ENCODE measurements at regions not wholly inside any gene's neighbourhood (a gene's known extent, or its start where the extent isn't known, plus 50 kb on each side); places are given as distances from the start of the nearest gene placed in this dataset.

GRCh38 chr12:78753058-78753457, 111.5 kb upstream of the SYT1 start:
- POLR2A ChIA-PET (ENCODE audit: unreplicated experiment), result no interaction called here
- no peak overlapping the region for H3K4ac ChIP-seq (ENCODE audit: low read depth, low read length)
- BruUV-seq (replicated peaks), result no TSS peak

More at GRCh38 chr12:78753058-78753457, 111.5 kb upstream of the SYT1 start:
- H3K14ac ChIP-seq (replicated peaks; ENCODE audit: low read depth, low read length), result no peak overlapping the region
- DNase-seq (no peak), ATAC-seq (ENCODE audit: low read depth) (no peak)
- no peak overlapping the region for H3K18ac ChIP-seq (ENCODE audit: low read depth, low read length)
- H3K4me1 ChIP-seq (ENCODE audit: control insufficient read depth, insufficient read depth, low read length), result no peaks in the 10 kb centered on the region; the same call in 1 of the 2 replicates
- no peak overlapping the region for H2AK5ac ChIP-seq (ENCODE audit: low read depth, low read length)
- dilution Hi-C loops (cut with HindIII; ENCODE audit: low sequenced_read_pairs, unreplicated experiment) (no loop called here), intact Hi-C loops (cut with micrococcal nuclease) (loop anchor here (5.0 kb wide), 1 partner anchor 49 kb away; no protein-coding TSS in a partner anchor), in situ Hi-C loops (cut with MboI; ENCODE audit: low sequenced_read_pairs) (no loop called here)
- no peak overlapping the region for H2AFZ ChIP-seq (replicated peaks; ENCODE audit: low read length, poor library complexity)
- CTCF ChIA-PET, result no interaction called here
- H4K8ac ChIP-seq (ENCODE audit: low read depth in 2 of 2, low read length in 2 of 2), result no peak overlapping the region
- H3K56ac ChIP-seq (ENCODE audit: extremely low read depth, insufficient read depth, low read length), result no peak overlapping the region
- H3K9me3 ChIP-seq (ENCODE audit: control insufficient read depth, insufficient read depth, low read length), result no peaks in the 10 kb centered on the region
- no peak overlapping the region for H2BK15ac ChIP-seq (ENCODE audit: low read depth, low read length)
- no peak overlapping the region for H2BK20ac ChIP-seq (ENCODE audit: low read depth, low read length)
- H4K91ac ChIP-seq (ENCODE audit: insufficient read depth, low read depth, low read length), result no peak overlapping the region
- no peaks in the 10 kb centered on the region for H3K9me1 ChIP-seq (ENCODE audit: insufficient read depth, low read length)
- WGBS, 2 experiments (ENCODE audit: extremely low coverage in 2 of 2, insufficient read length in 1 of 2), result no CpG with 5 or more reads among the region's 1 CpG
- H4K20me1 ChIP-seq (ENCODE audit: insufficient read depth, low read length), result no peaks in the 10 kb centered on the region
- no peaks in the 10 kb centered on the region for H3K79me1 ChIP-seq (ENCODE audit: low read depth in 1 of 2, low read length in 2 of 2)
- no peak overlapping the region for H3K4me2 ChIP-seq (ENCODE audit: low read depth, low read length)
- TF ChIP-seq RFX5 (IDR thresholded peaks at IDR 0.05; ENCODE audit: low read depth, low read length), result no peak
- TF ChIP-seq CEBPB (IDR thresholded peaks at IDR 0.05; ENCODE audit: low read depth, low read length), result no peak
- TF ChIP-seq MAFK (IDR thresholded peaks at IDR 0.05; ENCODE audit: low read depth, low read length), result peak; percentile 90
- TF ChIP-seq CTCF (conservative IDR thresholded peaks at IDR 0.05; ENCODE audit: low read depth, low read length), result no peak
- H4K5ac ChIP-seq (ENCODE audit: low read depth, low read length), result no peak overlapping the region
- H3K27me3 ChIP-seq (ENCODE audit: control insufficient read depth, insufficient read depth, low read length), result no peaks in the 10 kb centered on the region
- no peak overlapping the region for H2AK9ac ChIP-seq (replicated peaks; ENCODE audit: low read depth, low read length, poor library complexity)
- H3K4me3 ChIP-seq (ENCODE audit: insufficient read depth, low read depth, low read length), result no peak overlapping the region
- no peak overlapping the region for H2BK5ac ChIP-seq (ENCODE audit: low read depth, low read length, poor library complexity, severe bottlenecking)
- no peaks in the 10 kb centered on the region for H3K36me3 ChIP-seq (ENCODE audit: control insufficient read depth, insufficient read depth, low read length)
- H2BK120ac ChIP-seq (ENCODE audit: low read depth, low read length), result no peak overlapping the region
- H3K23ac ChIP-seq (ENCODE audit: low read depth, low read length), result no peak overlapping the region
- no peak overlapping the region for H3K9ac ChIP-seq (ENCODE audit: low read depth, low read length)
- no peak overlapping the region for H3K27ac ChIP-seq (ENCODE audit: insufficient read depth, low read length)
